GM13977 (cell line): ENCODE measurements at regions not wholly inside any gene's neighbourhood (a gene's known extent, or its start where the extent isn't known, plus 50 kb on each side); places are given as distances from the start of the nearest gene placed in this dataset.

ENCODE experiments used
- DNase-seq: peaks from one replicate; pipeline ENCODE4 v3.0.0; 2012; ENCODE audit warnings: low spot score
- CTCF ChIP-seq: IDR thresholded peaks from 2 replicates; pipeline ENCODE4 v1.5.1; 2012; ENCODE audit warnings: mild to moderate bottlenecking, control low read depth; ENCODE audit not compliant: insufficient read depth; ENCODE audit errors: extremely low read depth, missing control alignments
- in situ Hi-C: fragments of 300-500 bp; cut with MboI; formaldehyde crosslinking; loops from one replicate; pipeline ENCODE4 v1.12.0; 2022; ENCODE audit warnings: low sequenced_read_pairs, low pct_unique_long_range_greater_than_20kb, mixed read lengths, inconsistent platforms; ENCODE audit not compliant: unreplicated experiment

- no peak for TF ChIP-seq CTCF
- no peak for DNase-seq
- in situ Hi-C loops, result no loop called here
These were observed 138.3 kb downstream of the FOXL1 start for GRCh38 chr16:86716649-86717048.

GRCh38 chr16:86718118-86718517 is 139.8 kb downstream of the FOXL1 start:
- no peak for TF ChIP-seq CTCF
- DNase-seq, result no peak
- in situ Hi-C loops, result no loop called here

- no peak for DNase-seq
- no peak for TF ChIP-seq CTCF
- in situ Hi-C loops, result no loop called here
These were observed 144.6 kb downstream of the FOXL1 start for GRCh38 chr16:86722970-86723369.

- in situ Hi-C loops, result no loop called here
- TF ChIP-seq CTCF, result no peak
- DNase-seq, result no peak
These were observed 145.3 kb downstream of the FOXL1 start for GRCh38 chr16:86723689-86724088.

- no peak for DNase-seq
- TF ChIP-seq CTCF, result no peak
- in situ Hi-C loops, result no loop called here
These were observed 147.1 kb downstream of the FOXL1 start for GRCh38 chr16:86725401-86725800.

GRCh38 chr16:86726340-86726739 is 148.0 kb downstream of the FOXL1 start:
- in situ Hi-C loops, result no loop called here
- DNase-seq, result no peak
- TF ChIP-seq CTCF, result no peak

- in situ Hi-C loops, result no loop called here
- no peak for TF ChIP-seq CTCF
- no peak for DNase-seq
These were observed 148.8 kb downstream of the FOXL1 start for GRCh38 chr16:86727131-86727530.
